Omental fat pad (tissue), 3 donors: ENCODE measurements at regions not wholly inside any gene's neighbourhood (a gene's known extent, or its start where the extent isn't known, plus 50 kb on each side); places are given as distances from the start of the nearest gene placed in this dataset.
"Not testable (repeated sequence)": the region's sequence is repeated elsewhere in the genome, so short reads cannot be mapped to it uniquely, and the experiment has no call there.

Experiments used
- ATAC-seq: fragments of 150-250 bp; one replicate; pipeline ENCODE4 v1.9.1; 2016; ENCODE audit warnings: mild to moderate bottlenecking, moderate library complexity; ENCODE audit not compliant: low FRiP score
- DNase-seq: peaks from one replicate; pipeline ENCODE4 v3.0.0-alpha.2; 2019; ENCODE audit warnings: low spot score
- CTCF ChIP-seq, 3 donors: fragments of 450-650 bp; IDR thresholded peaks; one replicate each; pipeline ENCODE4 v1.5.1; 2016 to 2017; ENCODE audit warnings: antibody characterized with exemption in 3 of 3, mild to moderate bottlenecking in 3 of 3, moderate library complexity in 2 of 3

- no peak for ATAC-seq
- no peak for DNase-seq
- no peak for TF ChIP-seq CTCF (IDR thresholded peaks at IDR 0.05)
Measured at GRCh38 chr15:81056304-81056703, 55.6 kb downstream of the TLNRD1 start.

- ATAC-seq = no peak
- DNase-seq = no peak
- no peak for TF ChIP-seq CTCF (IDR thresholded peaks at IDR 0.05)
Measured at GRCh38 chr15:81060470-81060869, 59.7 kb downstream of the TLNRD1 start.

DNA sequence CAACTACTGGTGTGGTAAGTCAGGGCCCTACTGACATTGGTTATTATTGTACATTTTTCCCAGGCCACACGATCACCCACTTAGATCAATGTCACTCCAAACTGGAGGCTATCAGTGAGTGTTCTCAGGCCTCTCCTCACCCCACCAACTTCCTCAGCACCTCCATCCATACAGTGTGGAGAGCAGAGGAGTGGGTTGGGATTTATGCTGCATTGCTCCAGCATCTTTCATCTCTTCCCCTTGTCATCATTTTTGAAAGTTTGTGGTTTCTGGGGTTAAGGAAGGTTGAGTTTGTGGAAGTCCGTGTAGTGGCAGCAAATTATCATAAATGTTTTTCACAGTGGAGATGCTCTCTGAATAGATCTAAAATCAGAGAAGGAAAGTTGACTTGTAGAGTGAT lies 60.2 kb downstream of the TLNRD1 start:
- ATAC-seq = no peak
- DNase-seq = no peak
- no peak for TF ChIP-seq CTCF (IDR thresholded peaks at IDR 0.05)

GRCh38 chr15:81061490-81062253 lies 60.9 kb downstream of the TLNRD1 start:
- DNase-seq (no peak), ATAC-seq (no peak)
- no peak for TF ChIP-seq CTCF (IDR thresholded peaks at IDR 0.05)

GRCh38 chr15:81062937-81063336 lies 62.2 kb downstream of the TLNRD1 start:
- no peak for DNase-seq
- no peak for ATAC-seq
- TF ChIP-seq CTCF (IDR thresholded peaks at IDR 0.05) = no peak

GRCh38 chr15:81064253-81064652 lies 63.5 kb downstream of the TLNRD1 start:
- ATAC-seq (no peak), DNase-seq (no peak)
- TF ChIP-seq CTCF (IDR thresholded peaks at IDR 0.05) = no peak

- DNase-seq, ATAC-seq: not testable (repeated sequence)
Measured at GRCh38 chr15:81067567-81067966, 66.5 kb upstream of the CFAP161 start.
